Neuron (in vitro differentiated cells): ENCODE measurements at regions not wholly inside any gene's neighbourhood (a gene's known extent, or its start where the extent isn't known, plus 50 kb on each side); places are given as distances from the start of the nearest gene placed in this dataset.

Source experiments
- H2AFZ ChIP-seq: one replicate; pipeline ENCODE4 v1.6.1; 2013; ENCODE audit warnings: low read depth, mild to moderate bottlenecking, inconsistent platforms, low read length, moderate library complexity
- H3K27me3 ChIP-seq: one replicate; pipeline ENCODE4 v1.6.1; 2013; ENCODE audit warnings: low read length; ENCODE audit not compliant: insufficient read depth
- H3K36me3 ChIP-seq: one replicate; pipeline ENCODE4 v1.6.1; 2013; ENCODE audit warnings: low read length; ENCODE audit not compliant: insufficient read depth
- H3K4me1 ChIP-seq: one replicate; pipeline ENCODE4 v1.6.1; 2013; ENCODE audit warnings: low read length; ENCODE audit not compliant: insufficient read depth
- H3K4me3 ChIP-seq: 2 replicates; pipeline ENCODE4 v1.5.1; 2013; ENCODE audit warnings: mild to moderate bottlenecking, low read length, moderate library complexity
- H3K9me3 ChIP-seq: one replicate; pipeline ENCODE4 v1.6.1; 2013; ENCODE audit warnings: low read length

- Histone ChIP-seq H3K4me3 (no peak overlapping the region), H3K4me1 (no peaks in the 10 kb centered on the region), H3K9me3 (no peaks in the 10 kb centered on the region), H2AFZ (no peak overlapping the region), H3K36me3 (no peaks in the 10 kb centered on the region), H3K27me3 (no peaks in the 10 kb centered on the region)
Observed at GRCh38 chr4:18203966-18204365, 182.4 kb upstream of the LCORL start.

- H3K9me3 ChIP-seq = no peaks in the 10 kb centered on the region
- H3K4me3 ChIP-seq = no peak overlapping the region
- H3K27me3 ChIP-seq = no peaks in the 10 kb centered on the region
- peaks cover 2% of the 10 kb centered on the region for H3K4me1 ChIP-seq
- no peaks in the 10 kb centered on the region for H3K36me3 ChIP-seq
- H2AFZ ChIP-seq = no peak overlapping the region
Observed at GRCh38 chr4:18202486-18202885, 180.9 kb upstream of the LCORL start.

- Histone ChIP-seq H3K36me3 (no peaks in the 10 kb centered on the region), H2AFZ (no peak overlapping the region), H3K9me3 (no peaks in the 10 kb centered on the region), H3K4me3 (no peak overlapping the region), H3K27me3 (no peaks in the 10 kb centered on the region), H3K4me1 (peaks cover 2% of the 10 kb centered on the region)
Observed at GRCh38 chr4:18201885-18202284, 180.3 kb upstream of the LCORL start.

DNA sequence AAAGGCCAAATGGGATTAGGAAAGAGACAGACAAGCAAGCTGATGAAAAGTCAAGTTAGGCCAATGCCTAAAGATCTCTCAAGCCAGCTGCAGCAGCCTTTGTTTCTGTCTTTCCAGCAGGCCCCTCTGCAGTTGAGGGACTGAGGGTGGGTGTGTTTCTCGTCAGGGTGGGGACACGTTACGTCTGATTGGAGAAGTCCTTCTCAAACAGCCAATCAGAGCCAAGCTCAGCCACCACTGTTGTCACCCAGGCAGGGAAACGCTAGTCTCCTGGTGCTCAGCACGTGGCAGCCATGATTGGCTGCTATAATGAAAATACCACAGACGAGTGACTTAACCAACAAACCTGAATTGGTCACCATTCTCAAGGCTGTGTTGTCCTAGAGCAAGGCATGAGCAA is 177.1 kb upstream of the LCORL start:
- Histone ChIP-seq H3K27me3 (no peaks in the 10 kb centered on the region), H3K4me3 (no peak overlapping the region), H3K36me3 (no peaks in the 10 kb centered on the region), H2AFZ (no peak overlapping the region), H3K4me1 (peaks cover 2% of the 10 kb centered on the region), H3K9me3 (no peaks in the 10 kb centered on the region)

DNA sequence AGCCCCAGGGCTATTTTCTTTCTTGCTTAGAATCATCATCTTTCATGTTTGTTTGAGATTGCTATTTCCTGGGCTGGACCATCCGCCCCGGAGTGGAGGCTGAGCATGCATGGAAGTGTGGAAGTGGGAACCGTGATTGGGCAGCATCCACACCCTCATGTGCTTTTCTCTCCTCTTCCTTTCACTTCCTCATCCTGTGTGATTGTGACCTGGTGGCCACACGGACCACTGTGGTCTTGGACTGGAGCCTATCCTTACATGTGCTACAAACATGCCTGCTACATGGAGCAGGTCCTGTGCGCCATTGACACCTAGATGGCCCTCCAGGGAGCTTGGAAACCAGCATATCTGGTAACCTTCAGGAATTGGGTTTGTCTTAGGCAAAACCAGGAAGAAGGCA is 175.9 kb upstream of the LCORL start:
- H3K4me3 ChIP-seq = no peak overlapping the region
- H3K27me3 ChIP-seq = no peaks in the 10 kb centered on the region
- H3K4me1 ChIP-seq = peaks cover 2% of the 10 kb centered on the region
- no peak overlapping the region for H2AFZ ChIP-seq
- H3K9me3 ChIP-seq = no peaks in the 10 kb centered on the region
- H3K36me3 ChIP-seq = no peaks in the 10 kb centered on the region

GRCh38 chr4:18194278-18194677 is 172.7 kb upstream of the LCORL start:
- Histone ChIP-seq H2AFZ (no peak overlapping the region), H3K4me1 (peaks cover 2% of the 10 kb centered on the region), H3K9me3 (no peaks in the 10 kb centered on the region), H3K4me3 (no peak overlapping the region), H3K36me3 (no peaks in the 10 kb centered on the region), H3K27me3 (no peaks in the 10 kb centered on the region)

DNA sequence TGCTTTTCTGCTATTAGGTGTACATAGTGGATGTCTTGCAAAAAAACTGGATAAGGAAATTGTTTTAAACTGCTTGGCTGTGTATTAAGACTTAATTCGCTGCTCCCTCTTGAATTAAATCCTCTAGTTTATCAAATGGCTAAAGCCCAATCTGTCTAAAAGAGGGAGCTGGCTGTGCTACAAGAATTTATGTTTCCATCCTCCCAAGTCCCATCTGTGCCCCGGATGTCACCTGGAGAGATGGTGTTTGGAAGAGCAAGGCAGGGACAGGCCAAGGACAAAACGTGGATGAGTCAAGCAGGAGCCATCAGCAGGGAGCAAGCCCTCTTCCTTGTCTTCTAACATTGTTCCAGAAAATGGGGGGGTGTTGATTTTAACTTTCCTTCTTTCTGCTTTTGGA is 171.3 kb upstream of the LCORL start:
- no peaks in the 10 kb centered on the region for H3K36me3 ChIP-seq
- H3K4me3 ChIP-seq = no peak overlapping the region
- no peaks in the 10 kb centered on the region for H3K27me3 ChIP-seq
- H2AFZ ChIP-seq = no peak overlapping the region
- H3K4me1 ChIP-seq = no peaks in the 10 kb centered on the region
- no peaks in the 10 kb centered on the region for H3K9me3 ChIP-seq

DNA sequence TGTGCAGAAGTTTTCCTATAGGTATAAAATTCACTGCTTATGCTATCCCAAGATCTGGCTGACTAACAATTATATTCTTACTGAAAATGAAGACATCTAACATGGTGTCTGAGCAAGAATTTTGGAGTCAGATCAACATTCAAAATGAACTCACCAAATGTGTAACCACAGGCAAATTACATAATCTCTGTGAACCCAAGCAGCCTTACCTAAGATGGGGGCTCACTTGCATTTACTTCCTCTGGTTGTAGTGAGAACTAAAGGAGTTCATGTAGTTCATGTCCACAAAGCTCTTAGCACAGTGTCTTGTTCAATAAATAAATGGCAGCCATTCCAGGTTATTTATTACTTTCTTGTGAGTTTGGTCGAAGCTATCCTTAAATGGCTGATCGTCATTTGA is 163.9 kb upstream of the LCORL start:
- Histone ChIP-seq H3K27me3 (no peaks in the 10 kb centered on the region), H3K9me3 (no peaks in the 10 kb centered on the region), H3K4me1 (no peaks in the 10 kb centered on the region), H3K4me3 (no peak overlapping the region), H3K36me3 (no peaks in the 10 kb centered on the region), H2AFZ (no peak overlapping the region)

DNA sequence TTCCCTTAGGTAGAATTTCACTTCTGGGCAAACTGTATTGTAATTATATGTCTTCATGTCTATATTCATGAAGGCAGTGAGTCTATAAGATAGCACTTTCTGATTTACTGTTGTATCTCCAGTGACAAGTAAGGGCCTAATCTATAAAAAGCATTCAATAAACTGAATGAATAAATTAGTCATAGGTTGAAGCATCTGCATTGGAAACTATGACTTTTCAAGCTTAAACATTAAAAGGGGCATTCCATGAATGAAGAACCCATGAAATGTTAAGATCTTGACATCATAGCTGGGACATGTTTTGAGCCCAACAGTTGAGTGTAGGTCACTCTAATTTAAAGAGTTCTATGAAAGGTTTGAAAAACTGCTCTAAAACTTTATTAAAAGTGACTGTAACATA is 159.3 kb upstream of the LCORL start:
- Histone ChIP-seq H3K9me3 (no peaks in the 10 kb centered on the region), H3K4me3 (no peak overlapping the region), H3K4me1 (no peaks in the 10 kb centered on the region), H3K36me3 (no peaks in the 10 kb centered on the region), H3K27me3 (no peaks in the 10 kb centered on the region), H2AFZ (no peak overlapping the region)

DNA sequence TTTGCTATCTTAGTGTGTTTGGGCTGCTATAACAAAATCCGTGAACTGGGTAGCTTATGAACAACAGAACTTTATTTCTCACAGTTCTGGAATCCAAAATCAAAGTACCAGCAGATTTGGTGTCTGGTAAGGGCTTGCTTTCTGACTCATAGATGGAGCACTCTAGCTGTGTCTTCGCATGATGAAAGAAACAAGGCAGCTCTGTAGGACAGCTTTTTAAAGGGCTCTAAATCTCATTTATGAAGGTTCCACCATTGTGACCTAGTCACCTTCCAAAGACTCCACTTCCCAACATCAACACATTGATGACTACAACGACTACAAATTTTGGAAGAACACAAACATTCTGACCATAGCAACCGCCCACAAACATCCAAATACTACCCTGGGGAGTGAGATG is 158.6 kb upstream of the LCORL start:
- Histone ChIP-seq H3K36me3 (no peaks in the 10 kb centered on the region), H3K9me3 (no peaks in the 10 kb centered on the region), H2AFZ (no peak overlapping the region), H3K4me1 (no peaks in the 10 kb centered on the region), H3K4me3 (no peak overlapping the region), H3K27me3 (no peaks in the 10 kb centered on the region)

DNA sequence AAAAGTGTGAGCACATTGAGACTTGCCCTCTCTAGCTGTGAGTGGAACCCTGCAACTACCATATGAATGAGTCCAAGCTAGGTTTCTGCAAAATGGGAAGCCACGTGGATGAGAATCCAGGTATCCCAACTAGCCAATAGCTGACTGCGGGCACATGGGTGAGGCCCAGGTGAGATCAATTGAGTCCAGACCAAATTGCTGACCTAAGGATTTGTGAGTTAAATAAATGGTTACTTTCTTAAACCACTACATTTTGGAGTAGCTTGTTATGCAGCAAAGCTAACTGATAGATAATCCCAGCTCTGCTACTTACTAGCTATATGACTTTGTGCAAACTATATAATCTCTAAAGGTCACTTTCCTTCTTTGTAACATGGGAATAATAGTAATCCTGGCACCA is 150.3 kb upstream of the LCORL start:
- Histone ChIP-seq H3K27me3 (no peaks in the 10 kb centered on the region), H2AFZ (no peak overlapping the region), H3K9me3 (no peaks in the 10 kb centered on the region), H3K36me3 (no peaks in the 10 kb centered on the region), H3K4me1 (no peaks in the 10 kb centered on the region), H3K4me3 (no peak overlapping the region)

DNA sequence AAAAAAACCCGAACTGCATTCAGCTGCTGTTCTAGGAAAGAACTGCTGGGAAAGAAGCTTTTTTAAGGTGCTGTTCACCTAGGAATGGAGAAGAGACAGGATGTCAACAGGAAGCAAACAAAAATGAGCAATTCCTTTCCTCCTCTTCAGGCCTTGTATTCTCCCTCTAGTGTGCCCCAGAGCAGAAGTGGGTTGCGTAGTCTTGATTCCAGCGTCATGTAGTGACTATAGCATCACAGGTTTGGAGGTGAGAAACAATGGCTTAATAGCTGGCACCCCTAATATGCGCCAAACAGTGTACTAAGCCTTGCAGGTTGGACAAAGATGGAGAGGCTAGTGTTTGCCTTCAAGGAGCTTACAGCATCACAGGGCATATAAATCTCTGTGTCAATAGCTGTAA is 146.3 kb upstream of the LCORL start:
- no peaks in the 10 kb centered on the region for H3K9me3 ChIP-seq
- H3K4me1 ChIP-seq = no peaks in the 10 kb centered on the region
- no peak overlapping the region for H2AFZ ChIP-seq
- H3K27me3 ChIP-seq = no peaks in the 10 kb centered on the region
- H3K4me3 ChIP-seq = no peak overlapping the region
- H3K36me3 ChIP-seq = no peaks in the 10 kb centered on the region

DNA sequence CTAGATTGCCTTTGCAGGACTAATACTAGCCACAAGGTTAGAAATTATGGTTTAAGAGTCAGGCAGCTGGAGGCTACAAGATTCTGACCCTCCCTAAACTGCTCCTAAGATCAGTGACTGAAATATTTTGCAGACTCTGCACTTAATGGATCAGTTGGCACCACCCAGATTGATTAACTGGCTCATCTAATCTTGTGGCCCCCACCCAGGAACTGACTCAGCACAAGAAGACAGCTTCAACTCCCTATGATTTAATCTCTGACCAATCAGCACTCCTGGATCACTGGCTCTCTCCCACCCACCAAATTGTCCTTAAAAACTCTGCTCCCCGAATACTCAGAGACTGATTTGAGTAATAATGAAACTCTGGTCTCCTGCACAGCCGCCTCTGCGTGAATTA is 145.4 kb upstream of the LCORL start:
- H3K4me3 ChIP-seq = no peak overlapping the region
- no peaks in the 10 kb centered on the region for H3K9me3 ChIP-seq
- H3K36me3 ChIP-seq = no peaks in the 10 kb centered on the region
- H3K27me3 ChIP-seq = no peaks in the 10 kb centered on the region
- no peak overlapping the region for H2AFZ ChIP-seq
- H3K4me1 ChIP-seq = no peaks in the 10 kb centered on the region

DNA sequence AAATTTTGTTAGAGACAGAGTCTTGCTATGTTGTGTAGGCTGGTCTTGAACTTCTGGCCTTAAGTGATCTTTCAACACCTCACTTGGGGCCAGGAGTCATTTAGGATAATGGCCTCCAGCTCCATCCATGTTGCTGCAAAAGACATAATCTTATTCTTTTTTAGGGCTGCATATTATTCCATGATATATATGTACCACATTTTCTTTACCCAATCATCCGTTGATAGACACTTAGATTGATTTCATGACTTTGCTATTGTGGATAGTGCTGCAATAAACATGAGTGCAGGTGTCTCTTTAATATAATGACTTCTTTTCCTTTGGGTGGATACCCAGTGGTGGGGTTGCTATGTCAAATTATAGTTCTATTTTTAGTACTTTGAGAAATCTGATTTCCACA is 140.9 kb upstream of the LCORL start:
- Histone ChIP-seq H3K27me3 (no peaks in the 10 kb centered on the region), H3K4me3 (no peak overlapping the region), H3K9me3 (no peaks in the 10 kb centered on the region), H3K36me3 (no peaks in the 10 kb centered on the region), H3K4me1 (no peaks in the 10 kb centered on the region), H2AFZ (no peak overlapping the region)
